NCI-H69 (cell line): ENCODE measurements at regions not wholly inside any gene's neighbourhood (a gene's known extent, or its start where the extent isn't known, plus 50 kb on each side); places are given as distances from the start of the nearest gene placed in this dataset.

Experiments used
- DNase-seq: peaks from one replicate; lab custom pipeline; 2025; lab: John Stamatoyannopoulos, UW

DNA sequence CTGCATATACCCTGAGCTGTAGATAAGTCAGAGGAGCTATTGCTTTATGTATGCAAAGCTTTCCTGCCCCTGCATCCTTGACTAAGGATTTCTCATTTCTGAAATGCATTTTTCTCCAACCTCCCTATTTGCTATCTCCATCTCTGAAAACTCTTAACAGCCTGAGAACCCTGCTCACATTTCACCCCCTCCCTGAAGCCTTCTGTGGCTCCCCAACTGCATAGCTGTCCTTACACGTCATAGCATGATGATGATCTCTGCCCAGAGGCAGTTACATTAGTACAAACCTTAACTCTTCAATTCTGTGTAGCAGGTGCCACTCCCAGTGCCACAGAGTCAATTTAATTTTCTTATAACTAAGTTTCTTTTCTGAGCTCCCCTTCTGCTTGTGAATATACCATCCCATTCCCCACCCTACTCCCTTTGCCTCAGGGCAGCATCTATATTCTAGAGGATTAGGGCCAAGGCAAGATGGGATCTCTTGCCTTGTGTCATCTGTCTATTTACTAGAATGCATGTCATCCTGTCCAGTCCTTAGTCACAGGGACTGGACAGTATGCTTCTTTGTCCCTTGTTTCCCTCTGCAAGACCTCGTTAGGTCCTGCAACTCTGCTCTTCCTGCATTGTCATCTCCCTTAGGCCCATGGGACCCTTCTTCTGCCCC is 149.7 kb upstream of the SPRY4 start:
- DNase-seq: no peak

- DNase-seq: no peak
Observed at GRCh38 chr5:142473038-142473437, 148.2 kb upstream of the SPRY4 start.

- no peak for DNase-seq
Observed at GRCh38 chr5:142472306-142472951, 147.6 kb upstream of the SPRY4 start.

GRCh38 chr5:142466195-142466971 is 141.6 kb upstream of the SPRY4 start:
- DNase-seq: peak; percentile 90

- DNase-seq: no peak
Observed at GRCh38 chr5:142465476-142465875, 140.7 kb upstream of the SPRY4 start.

- DNase-seq: no peak
Observed at GRCh38 chr5:142463904-142464303, 139.1 kb upstream of the SPRY4 start.

DNA sequence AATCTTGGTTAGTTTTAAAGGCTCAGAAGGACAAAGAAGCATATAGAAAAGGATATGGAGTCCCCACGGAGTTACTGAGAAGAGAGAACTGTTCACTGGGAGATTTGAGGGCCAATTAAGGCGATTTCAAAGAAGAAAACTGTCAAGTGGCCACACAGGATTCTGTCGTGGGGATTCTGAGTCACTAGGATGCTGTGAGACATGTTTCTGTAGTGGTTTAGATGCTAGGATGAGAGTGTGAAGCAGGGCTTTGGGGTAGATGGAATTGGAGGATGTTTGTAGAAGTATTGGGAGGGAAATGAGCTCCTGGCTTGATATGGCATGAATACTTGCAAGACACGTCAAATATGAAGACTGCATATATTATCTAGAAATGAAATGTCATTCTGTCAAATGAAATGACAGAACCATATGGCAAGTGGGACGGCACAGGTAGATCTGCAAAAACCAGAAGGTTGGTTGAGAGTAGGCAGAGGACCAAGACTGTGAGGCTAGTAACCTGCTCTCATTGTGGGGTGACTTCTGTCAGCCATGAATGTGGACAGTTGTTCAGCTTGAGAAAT is 136.3 kb upstream of the SPRY4 start:
- DNase-seq: no peak

DNA sequence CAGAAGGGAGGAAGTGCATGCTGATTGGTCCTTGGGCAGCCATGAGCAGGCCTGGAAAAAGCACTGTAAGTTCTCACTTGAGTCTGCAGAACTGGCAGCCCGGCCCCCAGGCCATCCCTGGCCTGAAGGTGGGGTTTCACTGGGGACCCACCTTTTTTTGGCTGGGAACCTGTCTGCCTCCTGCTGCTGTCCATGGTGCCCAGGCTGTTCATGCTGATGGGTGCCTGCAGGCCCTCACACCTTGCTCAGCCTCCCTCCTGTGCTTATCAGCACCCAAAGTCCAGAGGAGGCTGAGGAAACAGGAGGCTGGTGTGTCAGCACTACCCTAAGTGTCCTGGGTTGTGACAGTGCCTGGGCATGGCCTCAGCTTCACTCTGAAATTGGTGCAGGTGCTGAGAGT is 134.4 kb upstream of the SPRY4 start:
- no peak for DNase-seq

- DNase-seq: no peak
Observed at GRCh38 chr5:142455856-142456255, 131.0 kb upstream of the SPRY4 start.

DNA sequence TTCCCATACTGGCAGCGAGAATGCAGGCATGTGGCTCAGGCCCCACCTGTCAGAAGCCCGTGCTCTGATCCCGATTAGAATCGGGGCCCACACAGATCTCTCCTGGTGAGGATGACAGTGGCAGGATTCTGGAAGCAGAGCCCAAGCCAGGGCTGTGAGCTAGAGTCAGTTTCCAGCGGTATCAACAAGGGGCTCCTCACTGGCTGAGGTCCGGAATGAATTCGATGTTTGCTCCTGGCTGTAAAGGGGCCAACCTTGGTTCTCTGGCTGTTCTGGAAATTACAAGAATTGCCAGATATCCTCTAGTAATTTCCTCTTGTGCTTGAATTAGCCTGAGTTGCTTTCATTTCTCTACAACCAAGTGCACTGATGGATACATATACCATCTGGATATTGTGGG is 129.1 kb upstream of the SPRY4 start:
- DNase-seq: no peak

- no peak for DNase-seq
Observed at GRCh38 chr5:142450419-142450818, 125.6 kb upstream of the SPRY4 start.

DNA sequence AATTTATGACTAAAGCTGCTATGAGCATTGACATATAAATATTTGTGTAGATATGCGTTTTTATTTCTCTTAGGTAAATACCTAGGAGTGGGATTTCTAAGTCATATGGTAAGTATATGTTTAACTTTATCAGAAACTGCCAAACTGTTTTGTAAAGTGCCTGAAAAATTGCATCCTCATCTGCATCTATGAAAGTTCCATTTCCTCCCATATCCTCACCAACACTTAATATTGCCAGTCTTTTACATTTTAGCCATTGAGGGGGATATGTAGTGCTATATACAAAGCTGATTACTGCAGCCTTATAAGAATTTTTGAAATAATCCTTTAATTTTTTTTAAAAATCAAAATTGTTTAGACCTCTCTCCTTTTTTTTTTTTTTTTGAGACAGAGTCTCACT is 123.1 kb upstream of the SPRY4 start:
- DNase-seq: no peak

DNA sequence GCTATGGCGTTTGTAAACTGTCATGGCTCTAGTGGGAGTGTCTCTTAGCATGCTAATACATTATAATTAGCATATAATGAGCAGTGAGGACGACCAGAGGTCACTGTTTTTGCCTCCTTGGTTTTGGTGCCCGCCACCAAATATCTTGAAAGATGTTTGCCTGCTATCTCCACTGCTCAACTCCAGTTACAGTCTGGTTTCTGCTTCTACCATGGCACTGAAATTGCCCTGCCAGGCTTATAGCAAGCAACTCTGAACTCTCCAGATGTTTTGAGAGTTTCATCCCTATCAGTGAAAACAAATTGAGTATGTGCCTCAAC is 122.1 kb upstream of the SPRY4 start:
- DNase-seq: no peak

GRCh38 chr5:142446131-142446959 is 121.5 kb upstream of the SPRY4 start:
- DNase-seq: no peak

DNA sequence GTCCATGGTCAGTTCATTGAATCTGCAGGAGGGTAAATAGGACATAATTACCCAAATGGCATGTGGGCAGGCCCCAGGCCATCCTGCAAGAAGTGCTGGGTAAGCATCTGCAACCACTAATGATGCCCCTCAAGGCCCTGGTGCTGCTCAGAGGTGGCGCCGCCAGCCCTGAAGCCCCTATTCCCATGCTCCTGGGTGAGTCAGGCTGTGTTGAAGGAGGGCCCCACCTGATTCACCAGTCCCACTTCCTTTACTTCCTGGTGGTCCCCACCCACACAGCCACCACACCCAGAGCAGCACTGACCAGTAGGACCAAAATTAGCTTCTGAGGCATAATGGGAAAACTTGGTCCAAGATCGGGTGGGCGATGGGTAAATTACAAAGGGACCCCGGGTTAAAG is 120.4 kb upstream of the SPRY4 start:
- DNase-seq: no peak

GRCh38 chr5:142441616-142442015 is 116.8 kb upstream of the SPRY4 start:
- DNase-seq: no peak

DNA sequence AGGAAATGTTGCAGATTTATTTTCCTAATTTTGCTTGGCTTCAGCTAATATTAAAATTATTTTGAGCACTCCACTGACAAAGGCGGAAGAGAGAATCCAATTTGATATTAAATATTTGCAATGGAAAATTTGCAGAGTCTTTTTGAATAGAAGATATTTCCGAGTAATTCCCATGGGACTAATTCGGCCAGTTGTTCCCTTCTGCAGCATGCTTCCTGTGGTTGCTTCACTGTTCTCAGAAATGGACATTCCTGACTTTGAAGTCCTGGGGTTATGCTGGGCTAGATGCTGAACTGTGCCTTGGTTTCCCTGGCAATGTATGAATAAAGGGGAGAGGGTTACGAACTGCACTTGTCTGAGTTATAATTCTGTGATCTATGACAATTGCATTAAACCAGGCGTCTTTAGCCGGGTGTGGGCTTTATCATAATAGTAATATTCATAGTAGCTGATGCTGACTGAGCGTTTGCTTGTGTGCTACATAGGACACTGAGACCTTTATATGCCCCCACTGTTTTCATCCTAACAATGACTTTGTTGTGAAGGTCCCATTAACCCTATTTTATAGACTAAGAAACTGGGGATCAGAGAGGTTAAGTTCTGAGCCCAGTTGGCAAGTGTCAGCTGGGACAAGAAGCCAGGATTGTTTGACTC is 114.5 kb upstream of the SPRY4 start:
- no peak for DNase-seq

GRCh38 chr5:142438573-142438972 is 113.8 kb upstream of the SPRY4 start:
- DNase-seq: no peak

GRCh38 chr5:142437563-142437962 is 112.7 kb upstream of the SPRY4 start:
- DNase-seq: no peak

DNA sequence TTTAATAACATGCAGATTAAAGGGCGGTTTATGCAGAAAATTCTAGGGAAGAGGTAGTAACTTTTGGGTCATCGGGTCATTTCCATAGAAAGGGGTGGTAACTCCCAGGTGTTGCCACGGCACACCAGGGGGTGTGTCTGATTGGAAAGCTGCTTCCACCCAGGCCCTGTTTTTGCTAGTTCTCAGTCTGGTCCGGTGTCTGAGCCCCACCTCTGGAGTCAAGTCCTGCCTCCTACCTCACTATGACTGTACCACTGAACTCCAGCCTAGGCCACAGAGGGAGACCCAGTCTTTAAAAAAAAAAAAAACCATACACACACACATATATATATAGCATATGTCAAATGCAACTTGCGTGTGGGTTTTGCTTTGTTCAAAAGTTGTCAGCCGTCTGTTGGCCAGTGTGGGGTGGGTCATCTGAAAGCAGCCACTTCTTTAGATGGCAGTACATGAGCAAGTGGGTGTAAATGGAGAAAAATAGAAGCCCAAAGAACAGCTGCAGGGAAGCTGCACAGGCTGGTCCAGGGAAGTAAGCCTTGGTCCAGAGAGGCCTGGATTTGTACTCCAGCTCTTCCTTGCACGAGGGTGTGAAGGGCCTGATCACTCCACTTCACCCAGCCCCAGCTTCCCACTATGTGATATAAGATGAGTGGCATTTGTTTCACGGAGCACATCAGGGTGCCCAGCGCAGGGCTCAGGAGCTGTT is 110.7 kb upstream of the SPRY4 start:
- DNase-seq: no peak

GRCh38 chr5:142434322-142434612 is 109.4 kb upstream of the SPRY4 start:
- no peak for DNase-seq
